ENCODE measurements at regions not wholly inside any gene's neighbourhood (a gene's known extent, or its start where the extent isn't known, plus 50 kb on each side); places are given as distances from the start of the nearest gene placed in this dataset.
"Not testable (repeated sequence)": the region's sequence is repeated elsewhere in the genome, so short reads cannot be mapped to it uniquely, and the experiment has no call there.

DNA sequence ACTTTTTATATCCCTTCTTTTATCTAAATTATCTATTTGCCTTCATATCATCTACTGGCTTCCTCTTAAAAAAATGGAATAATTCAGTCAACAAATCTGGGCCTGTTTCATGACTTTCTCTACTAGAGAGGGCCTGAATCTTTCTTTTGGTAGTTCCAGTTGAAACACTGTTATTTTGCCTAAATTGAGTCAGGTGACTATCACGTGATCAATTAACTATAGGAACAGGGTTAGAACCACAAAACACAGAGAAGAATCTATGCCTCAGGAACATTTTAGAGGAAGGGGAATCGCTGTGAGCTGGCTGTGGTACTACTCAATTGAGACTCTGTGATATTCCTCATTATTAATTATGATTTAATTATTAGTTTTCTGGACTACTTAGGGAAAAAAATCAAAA lies 736.7 kb upstream of the PITX2 start:
- TF ChIP-seq EZH2phosphoT487 (IDR thresholded peaks at IDR 0.05; ENCODE audit: borderline replicate concordance, low read depth, low read length): no peak
- TF ChIP-seq, protein P1, sequence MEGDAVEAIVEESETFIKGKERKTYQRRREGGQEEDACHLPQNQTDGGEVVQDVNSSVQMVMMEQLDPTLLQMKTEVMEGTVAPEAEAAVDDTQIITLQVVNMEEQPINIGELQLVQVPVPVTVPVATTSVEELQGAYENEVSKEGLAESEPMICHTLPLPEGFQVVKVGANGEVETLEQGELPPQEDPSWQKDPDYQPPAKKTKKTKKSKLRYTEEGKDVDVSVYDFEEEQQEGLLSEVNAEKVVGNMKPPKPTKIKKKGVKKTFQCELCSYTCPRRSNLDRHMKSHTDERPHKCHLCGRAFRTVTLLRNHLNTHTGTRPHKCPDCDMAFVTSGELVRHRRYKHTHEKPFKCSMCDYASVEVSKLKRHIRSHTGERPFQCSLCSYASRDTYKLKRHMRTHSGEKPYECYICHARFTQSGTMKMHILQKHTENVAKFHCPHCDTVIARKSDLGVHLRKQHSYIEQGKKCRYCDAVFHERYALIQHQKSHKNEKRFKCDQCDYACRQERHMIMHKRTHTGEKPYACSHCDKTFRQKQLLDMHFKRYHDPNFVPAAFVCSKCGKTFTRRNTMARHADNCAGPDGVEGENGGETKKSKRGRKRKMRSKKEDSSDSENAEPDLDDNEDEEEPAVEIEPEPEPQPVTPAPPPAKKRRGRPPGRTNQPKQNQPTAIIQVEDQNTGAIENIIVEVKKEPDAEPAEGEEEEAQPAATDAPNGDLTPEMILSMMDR (conservative IDR thresholded peaks at IDR 0.05; ENCODE audit: low read length): no peak
- Histone ChIP-seq H3K4me2 (ENCODE audit: low read length) (no peak overlapping the region), H3K4me3 (ENCODE audit: low read depth, low read length, poor library complexity, severe bottlenecking) (no peak overlapping the region), H3K36me3 (ENCODE audit: insufficient read depth, low read length) (no peaks in the 10 kb centered on the region), H4K20me1 (ENCODE audit: insufficient read depth, low read length) (no peaks in the 10 kb centered on the region), H3K9me2 (ENCODE audit: insufficient read depth, low read length) (no peaks in the 10 kb centered on the region), H3K79me2 (ENCODE audit: insufficient read depth, low read depth, low read length) (no peaks in the 10 kb centered on the region), H2AFZ (ENCODE audit: low read length) (no peak overlapping the region), H3K9me3 (ENCODE audit: low read length) (no peaks in the 10 kb centered on the region), H3K4me1 (ENCODE audit: insufficient read depth, low read length, poor library complexity, severe bottlenecking) (no peaks in the 10 kb centered on the region), H3K27ac (ENCODE audit: low read depth, low read length, poor library complexity, severe bottlenecking) (no peak overlapping the region)
- ChIA-PET POLR2A (interaction anchor here (0.6 kb wide), 1 partner anchor 46 kb away, joined by 3 read pairs; no protein-coding TSS in a partner anchor), CTCF (ENCODE audit: unreplicated experiment) (no interaction called here)
- DNase-seq (ENCODE audit: low spot score): no peak
- BruUV-seq (replicated peaks): no TSS peak
- intact Hi-C loops (cut with micrococcal nuclease; ENCODE audit: unreplicated experiment): no loop called here

- Histone ChIP-seq H3K27ac (ENCODE audit: low read depth, low read length, poor library complexity, severe bottlenecking) (no peak overlapping the region), H3K36me3 (ENCODE audit: insufficient read depth, low read length) (no peaks in the 10 kb centered on the region), H2AFZ (ENCODE audit: low read length) (no peak overlapping the region), H3K9me2 (ENCODE audit: insufficient read depth, low read length) (no peaks in the 10 kb centered on the region), H4K20me1 (ENCODE audit: insufficient read depth, low read length) (no peaks in the 10 kb centered on the region), H3K4me2 (ENCODE audit: low read length) (no peak overlapping the region), H3K4me3 (ENCODE audit: low read depth, low read length, poor library complexity, severe bottlenecking) (no peak overlapping the region), H3K9me3 (ENCODE audit: low read length) (no peaks in the 10 kb centered on the region), H3K79me2 (ENCODE audit: insufficient read depth, low read depth, low read length) (no peaks in the 10 kb centered on the region), H3K4me1 (ENCODE audit: insufficient read depth, low read length, poor library complexity, severe bottlenecking) (no peaks in the 10 kb centered on the region)
- BruUV-seq (replicated peaks): no TSS peak
- intact Hi-C loops (cut with micrococcal nuclease; ENCODE audit: unreplicated experiment): no loop called here
- ChIA-PET CTCF (ENCODE audit: unreplicated experiment) (no interaction called here), POLR2A (interaction anchor here (0.6 kb wide), 1 partner anchor 695 kb away, joined by 4 read pairs; no protein-coding TSS in a partner anchor)
- no peak for DNase-seq (ENCODE audit: low spot score)
- TF ChIP-seq, protein P1 (conservative IDR thresholded peaks at IDR 0.05; ENCODE audit: low read length): no peak
- no peak for TF ChIP-seq EZH2phosphoT487 (IDR thresholded peaks at IDR 0.05; ENCODE audit: borderline replicate concordance, low read depth, low read length)
Measured at GRCh38 chr4:111360906-111361305, 738.0 kb upstream of the PITX2 start.

DNA sequence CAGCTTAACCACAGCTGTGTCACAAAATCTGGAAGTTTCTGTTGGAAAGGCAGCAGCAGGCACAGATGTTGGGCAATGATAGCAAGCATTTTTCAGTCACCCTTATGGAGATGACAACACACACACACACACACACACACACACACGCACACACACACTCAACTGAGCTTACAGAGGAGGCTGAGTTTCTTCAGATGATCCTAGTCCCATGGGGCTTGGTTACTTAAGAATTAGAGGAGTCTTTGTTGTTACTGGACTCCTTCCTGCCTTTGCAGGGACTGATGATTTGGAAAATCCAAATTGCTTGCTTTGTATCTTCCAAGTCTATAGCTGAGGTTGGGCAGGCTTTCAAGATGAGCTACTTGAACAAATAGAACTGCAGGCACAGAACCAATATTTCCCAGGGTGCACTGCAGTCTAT lies 740.1 kb upstream of the PITX2 start:
- TF ChIP-seq EZH2phosphoT487 (IDR thresholded peaks at IDR 0.05; ENCODE audit: borderline replicate concordance, low read depth, low read length): no peak
- TF ChIP-seq, protein P1 (conservative IDR thresholded peaks at IDR 0.05; ENCODE audit: low read length): no peak
- BruUV-seq (replicated peaks): no TSS peak
- intact Hi-C loops (cut with micrococcal nuclease; ENCODE audit: unreplicated experiment): no loop called here
- H3K9me3 ChIP-seq (ENCODE audit: low read length): no peaks in the 10 kb centered on the region
- no peaks in the 10 kb centered on the region for H3K9me2 ChIP-seq (ENCODE audit: insufficient read depth, low read length)
- no peak overlapping the region for H3K27ac ChIP-seq (ENCODE audit: low read depth, low read length, poor library complexity, severe bottlenecking)
- ChIA-PET CTCF (ENCODE audit: unreplicated experiment) (no interaction called here), POLR2A (no interaction called here)
- H3K4me1 ChIP-seq (ENCODE audit: insufficient read depth, low read length, poor library complexity, severe bottlenecking): no peaks in the 10 kb centered on the region
- no peak overlapping the region for H3K4me2 ChIP-seq (ENCODE audit: low read length)
- no peaks in the 10 kb centered on the region for H3K79me2 ChIP-seq (ENCODE audit: insufficient read depth, low read depth, low read length)
- no peaks in the 10 kb centered on the region for H3K36me3 ChIP-seq (ENCODE audit: insufficient read depth, low read length)
- no peak overlapping the region for H3K4me3 ChIP-seq (ENCODE audit: low read depth, low read length, poor library complexity, severe bottlenecking)
- no peak for DNase-seq (ENCODE audit: low spot score)
- H4K20me1 ChIP-seq (ENCODE audit: insufficient read depth, low read length): no peaks in the 10 kb centered on the region
- no peak overlapping the region for H2AFZ ChIP-seq (ENCODE audit: low read length)

DNA sequence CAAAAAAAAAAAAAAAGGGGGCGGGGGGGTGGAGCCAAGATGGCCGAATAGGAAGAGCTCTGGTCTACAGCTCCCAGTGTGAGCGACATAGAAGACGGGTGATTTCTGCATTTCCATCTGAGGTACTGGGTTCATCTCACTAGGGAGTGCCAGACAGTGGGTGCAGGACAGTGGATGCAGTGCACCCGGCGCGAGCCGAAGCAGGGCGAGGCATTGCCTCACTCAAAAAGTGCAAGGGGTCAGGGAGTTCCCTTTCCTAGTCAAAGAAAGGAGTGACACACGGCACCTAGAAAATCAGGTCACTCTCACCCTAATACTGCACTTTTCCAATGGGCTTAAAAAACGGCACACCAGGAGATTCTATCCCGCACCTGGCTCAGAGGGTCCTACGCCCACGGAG lies 755.0 kb upstream of the PITX2 start:
- CTCF ChIA-PET (ENCODE audit: unreplicated experiment): not testable (repeated sequence)

More for the DNA sequence above, 755.0 kb upstream of the PITX2 start:
- H3K4me1 ChIP-seq (ENCODE audit: insufficient read depth, low read length, poor library complexity, severe bottlenecking); H3K36me3 ChIP-seq (ENCODE audit: insufficient read depth, low read length); POLR2A ChIA-PET; H4K20me1 ChIP-seq (ENCODE audit: insufficient read depth, low read length); intact Hi-C loops (cut with micrococcal nuclease; ENCODE audit: unreplicated experiment); H3K9me2 ChIP-seq (ENCODE audit: insufficient read depth, low read length); H3K79me2 ChIP-seq (ENCODE audit: insufficient read depth, low read depth, low read length); H3K9me3 ChIP-seq (ENCODE audit: low read length); H2AFZ ChIP-seq (ENCODE audit: low read length); H3K4me3 ChIP-seq (ENCODE audit: low read depth, low read length, poor library complexity, severe bottlenecking); DNase-seq (ENCODE audit: low spot score); H3K27ac ChIP-seq (ENCODE audit: low read depth, low read length, poor library complexity, severe bottlenecking); BruUV-seq (replicated peaks); H3K4me2 ChIP-seq (ENCODE audit: low read length): not testable (repeated sequence)

All from OCI-LY7 (cell line).